Endodermal cell (in vitro differentiated cells): ENCODE measurements at regions not wholly inside any gene's neighbourhood (a gene's known extent, or its start where the extent isn't known, plus 50 kb on each side); places are given as distances from the start of the nearest gene placed in this dataset.
"Not testable (repeated sequence)": the region's sequence is repeated elsewhere in the genome, so short reads cannot be mapped to it uniquely, and the experiment has no call there.

ENCODE experiments used
- DNase-seq: peaks from one replicate; pipeline ENCODE4 v3.0.0-alpha.2; 2017
- H3K27ac ChIP-seq: 2 replicates; pipeline ENCODE4 v1.5.1; 2013; ENCODE audit warnings: mild to moderate bottlenecking, low read depth, low read length, moderate library complexity
- H3K27me3 ChIP-seq: 2 replicates; pipeline ENCODE4 v1.6.1; 2013; ENCODE audit warnings: mild to moderate bottlenecking, low read length, moderate library complexity; ENCODE audit not compliant: insufficient read depth, control insufficient read depth, poor library complexity, severe bottlenecking
- H3K36me3 ChIP-seq: 2 replicates; pipeline ENCODE4 v1.7.0; 2013; ENCODE audit warnings: mild to moderate bottlenecking, low read length, moderate library complexity; ENCODE audit not compliant: control insufficient read depth, insufficient read depth
- H3K4me1 ChIP-seq: one replicate; pipeline ENCODE4 v1.7.0; 2013; ENCODE audit warnings: low read length; ENCODE audit not compliant: control insufficient read depth, insufficient read depth
- H3K4me3 ChIP-seq: 2 replicates; pipeline ENCODE4 v1.5.1; 2013; ENCODE audit warnings: mild to moderate bottlenecking, low read length, moderate library complexity
- H3K9ac ChIP-seq: 2 replicates; pipeline ENCODE4 v1.6.1; 2013; ENCODE audit warnings: mild to moderate bottlenecking, low read length, moderate library complexity; ENCODE audit not compliant: poor library complexity, severe bottlenecking; ENCODE audit errors: extremely low read depth
- H3K9me3 ChIP-seq: 2 replicates; pipeline ENCODE4 v1.6.1; 2013; ENCODE audit warnings: mild to moderate bottlenecking, low read length, moderate library complexity; ENCODE audit not compliant: control insufficient read depth
- H3K27ac Mint-ChIP-seq: 2 replicates; pipeline ENCODE4 v1.8.0; 2020; ENCODE audit warnings: mixed read lengths
- H3K27me3 Mint-ChIP-seq: 2 replicates; pipeline ENCODE4 v1.8.0; 2021; ENCODE audit warnings: mild to moderate bottlenecking, mixed read lengths; ENCODE audit not compliant: insufficient read depth
- H3K36me3 Mint-ChIP-seq: 2 replicates; pipeline ENCODE4 v1.8.0; 2020; ENCODE audit warnings: low read depth, mixed read lengths
- H3K4me1 Mint-ChIP-seq: 2 replicates; pipeline ENCODE4 v1.8.0; 2020; ENCODE audit warnings: mixed read lengths
- H3K4me3 Mint-ChIP-seq: 2 replicates; pipeline ENCODE4 v1.8.0; 2020; ENCODE audit warnings: mild to moderate bottlenecking, moderate library complexity, mixed read lengths
- H3K9me3 Mint-ChIP-seq: 2 replicates; pipeline ENCODE4 v1.8.0; 2020; ENCODE audit warnings: mild to moderate bottlenecking, mixed read lengths
- WGBS, 2 experiments: methylation state at CpG; one replicate each; pipeline versions ENCODE4 v1.1.5 to v1.1.7; 2013; ENCODE audit warnings: missing lambda C conversion rate in 2 of 2, mixed read lengths in 1 of 2; ENCODE audit not compliant: insufficient coverage in 1 of 2, insufficient read length in 1 of 2; 5-methylcytosine and 5-hydroxymethylcytosine counted together

GRCh38 chr9:42656789-42657188, 473.3 kb downstream of the SPATA31A6 start:
- not testable (repeated sequence) for H3K4me3 ChIP-seq, H3K9me3 Mint-ChIP-seq, H3K36me3 ChIP-seq, H3K4me1 Mint-ChIP-seq, H3K27ac Mint-ChIP-seq, H3K27me3 Mint-ChIP-seq, H3K4me3 Mint-ChIP-seq, H3K9me3 ChIP-seq, H3K27me3 ChIP-seq, H3K4me1 ChIP-seq, H3K27ac ChIP-seq, H3K36me3 Mint-ChIP-seq, H3K9ac ChIP-seq, DNase-seq
- WGBS, 2 experiments, result 67% methylated on average over 1 of the region's 6 CpGs; no CpG with 5 or more reads in 1 of the 2 experiments

GRCh38 chr9:42657496-42657895, 474.0 kb downstream of the SPATA31A6 start:
- H3K27me3 Mint-ChIP-seq, H3K4me3 Mint-ChIP-seq, H3K27ac Mint-ChIP-seq, H3K36me3 ChIP-seq, H3K27ac ChIP-seq, H3K4me1 Mint-ChIP-seq, H3K36me3 Mint-ChIP-seq, H3K9me3 ChIP-seq, H3K9ac ChIP-seq, H3K9me3 Mint-ChIP-seq, H3K27me3 ChIP-seq, DNase-seq, H3K4me1 ChIP-seq, H3K4me3 ChIP-seq: not testable (repeated sequence)
- no CpG with 5 or more reads among the region's 10 CpGs for WGBS, 2 experiments

- not testable (repeated sequence) for H3K4me1 ChIP-seq, H3K4me1 Mint-ChIP-seq, H3K36me3 ChIP-seq, H3K27me3 ChIP-seq, H3K9ac ChIP-seq, H3K27ac ChIP-seq, H3K27me3 Mint-ChIP-seq, H3K4me3 ChIP-seq, H3K9me3 Mint-ChIP-seq, DNase-seq, H3K4me3 Mint-ChIP-seq, H3K36me3 Mint-ChIP-seq, H3K9me3 ChIP-seq, H3K27ac Mint-ChIP-seq
- no CpG with 5 or more reads among the region's 2 CpGs for WGBS, 2 experiments
These were observed 513.7 kb downstream of the SPATA31A6 start for GRCh38 chr9:42697146-42697545.

GRCh38 chr9:42702890-42703289, 519.4 kb downstream of the SPATA31A6 start:
- no CpG with 5 or more reads among the region's 2 CpGs for WGBS, 2 experiments
- H3K27ac Mint-ChIP-seq, H3K9ac ChIP-seq, H3K27ac ChIP-seq, H3K36me3 ChIP-seq, DNase-seq, H3K4me3 ChIP-seq, H3K4me3 Mint-ChIP-seq, H3K4me1 Mint-ChIP-seq, H3K36me3 Mint-ChIP-seq, H3K27me3 ChIP-seq, H3K4me1 ChIP-seq, H3K9me3 ChIP-seq, H3K27me3 Mint-ChIP-seq, H3K9me3 Mint-ChIP-seq: not testable (repeated sequence)

- not testable (repeated sequence) for H3K4me1 Mint-ChIP-seq, H3K27ac ChIP-seq, DNase-seq, H3K36me3 ChIP-seq, H3K4me3 Mint-ChIP-seq, H3K36me3 Mint-ChIP-seq, H3K9ac ChIP-seq, H3K27ac Mint-ChIP-seq, H3K4me1 ChIP-seq, H3K27me3 ChIP-seq, H3K9me3 Mint-ChIP-seq, H3K9me3 ChIP-seq, H3K27me3 Mint-ChIP-seq, H3K4me3 ChIP-seq
- no CpG with 5 or more reads among the region's 49 CpGs for WGBS, 2 experiments
These were observed 541.7 kb downstream of the SPATA31A6 start for GRCh38 chr9:42724841-42725835.
